ENCODE measurements at regions not wholly inside any gene's neighbourhood (a gene's known extent, or its start where the extent isn't known, plus 50 kb on each side); places are given as distances from the start of the nearest gene placed in this dataset.
A peak's percentile ranks its signal among the peaks of the same experiment; 100 is the strongest.
"Not testable (repeated sequence)": the region's sequence is repeated elsewhere in the genome, so short reads cannot be mapped to it uniquely, and the experiment has no call there.

- not testable (repeated sequence) for ATAC-seq; H3K36me3 Mint-ChIP-seq (ENCODE audit: insufficient read depth); DNase-seq; H3K4me1 Mint-ChIP-seq (ENCODE audit: low read depth); H3K4me3 Mint-ChIP-seq; H3K9me3 Mint-ChIP-seq
- H3K27me3 Mint-ChIP-seq (ENCODE audit: low read depth): peaks cover 14% of the 10 kb centered on the region
These were observed 415.9 kb upstream of the HNRNPA3 start for GRCh38 chr2:176796677-176797076.

DNA sequence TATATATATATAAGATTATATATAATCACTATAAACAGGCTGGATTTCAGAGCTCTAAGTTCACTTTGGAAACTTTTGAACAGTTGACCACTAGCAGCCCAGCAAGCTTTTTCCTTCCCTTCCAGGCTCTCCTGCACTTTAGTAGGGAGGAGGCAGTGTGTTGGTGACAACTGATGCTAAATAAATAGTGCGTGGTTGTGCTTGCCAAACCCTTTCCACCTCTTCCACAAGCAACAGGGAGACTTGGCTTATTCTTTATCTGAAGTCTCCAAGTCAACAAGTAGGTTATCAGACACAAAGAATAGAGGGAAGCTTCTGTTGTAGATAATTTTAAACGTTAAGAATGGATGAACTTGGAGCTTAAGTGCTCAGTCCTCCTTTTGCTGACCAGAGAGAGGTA is 408.2 kb upstream of the HNRNPA3 start:
- no peaks in the 10 kb centered on the region for H3K36me3 Mint-ChIP-seq (ENCODE audit: insufficient read depth)
- no peak overlapping the region for H3K4me3 Mint-ChIP-seq
- DNase-seq: no peak
- ATAC-seq: no peak
- no peaks in the 10 kb centered on the region for H3K9me3 Mint-ChIP-seq
- H3K27me3 Mint-ChIP-seq (ENCODE audit: low read depth): no peaks in the 10 kb centered on the region
- no peaks in the 10 kb centered on the region for H3K4me1 Mint-ChIP-seq (ENCODE audit: low read depth)

DNA sequence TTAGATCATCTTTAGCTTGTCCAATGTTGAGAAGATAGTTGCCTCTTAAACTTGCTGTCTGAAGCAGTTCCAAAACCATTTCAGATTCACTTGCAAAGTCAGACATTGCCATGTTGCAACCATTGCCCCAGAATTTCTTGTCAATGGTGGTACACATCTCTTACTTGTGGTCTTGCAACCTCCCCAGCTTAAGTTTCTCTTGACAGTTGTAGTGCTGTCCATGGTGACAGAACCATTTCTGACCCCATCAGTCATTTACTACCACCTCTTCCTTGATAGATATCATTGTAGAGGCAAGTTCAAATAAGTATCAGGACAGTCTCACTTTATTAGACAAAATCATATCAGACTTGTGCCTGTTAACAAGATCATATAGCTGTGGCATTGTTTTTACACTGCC is 407.2 kb upstream of the HNRNPA3 start:
- no peak overlapping the region for H3K4me3 Mint-ChIP-seq
- no peaks in the 10 kb centered on the region for H3K36me3 Mint-ChIP-seq (ENCODE audit: insufficient read depth)
- ATAC-seq (no peak), DNase-seq (no peak)
- no peaks in the 10 kb centered on the region for H3K4me1 Mint-ChIP-seq (ENCODE audit: low read depth)
- H3K9me3 Mint-ChIP-seq: no peaks in the 10 kb centered on the region
- H3K27me3 Mint-ChIP-seq (ENCODE audit: low read depth): no peaks in the 10 kb centered on the region

- ATAC-seq (no peak), DNase-seq (no peak)
- no peak overlapping the region for H3K4me3 Mint-ChIP-seq
- no peaks in the 10 kb centered on the region for H3K27me3 Mint-ChIP-seq (ENCODE audit: low read depth)
- H3K9me3 Mint-ChIP-seq: no peaks in the 10 kb centered on the region
- no peaks in the 10 kb centered on the region for H3K36me3 Mint-ChIP-seq (ENCODE audit: insufficient read depth)
- peaks cover 9% of the 10 kb centered on the region for H3K4me1 Mint-ChIP-seq (ENCODE audit: low read depth)
These were observed 400.3 kb upstream of the HNRNPA3 start for GRCh38 chr2:176812246-176812775.

- H3K4me1 Mint-ChIP-seq (ENCODE audit: low read depth): peaks cover 9% of the 10 kb centered on the region
- H3K9me3 Mint-ChIP-seq: no peaks in the 10 kb centered on the region
- no peaks in the 10 kb centered on the region for H3K36me3 Mint-ChIP-seq (ENCODE audit: insufficient read depth)
- no peaks in the 10 kb centered on the region for H3K27me3 Mint-ChIP-seq (ENCODE audit: low read depth)
- DNase-seq: no peak
- no peak for ATAC-seq
- no peak overlapping the region for H3K4me3 Mint-ChIP-seq
These were observed 399.4 kb upstream of the HNRNPA3 start for GRCh38 chr2:176813156-176813555.

DNA sequence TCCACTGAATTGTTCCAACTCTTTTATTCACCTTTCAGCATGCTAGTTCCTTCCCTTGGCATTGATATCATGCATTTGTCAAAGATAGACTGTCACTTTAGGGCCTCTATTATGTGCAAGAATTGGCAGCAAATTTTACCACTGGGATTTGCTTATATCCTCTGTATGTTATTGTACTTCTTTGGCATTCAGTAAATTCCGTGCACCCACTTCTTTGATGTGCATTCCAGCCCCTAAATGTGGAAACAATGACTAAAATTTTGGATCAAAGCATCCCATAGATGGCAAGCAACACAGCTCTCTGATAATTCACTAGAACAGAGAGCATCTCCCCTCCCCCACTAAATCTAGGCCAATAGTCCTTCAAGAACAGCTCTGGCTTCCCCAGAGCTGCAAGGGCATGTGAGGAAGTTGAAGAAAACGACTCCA is 399.0 kb upstream of the HNRNPA3 start:
- no peaks in the 10 kb centered on the region for H3K36me3 Mint-ChIP-seq (ENCODE audit: insufficient read depth)
- H3K4me3 Mint-ChIP-seq: no peak overlapping the region
- H3K4me1 Mint-ChIP-seq (ENCODE audit: low read depth): peaks cover 9% of the 10 kb centered on the region
- H3K9me3 Mint-ChIP-seq: no peaks in the 10 kb centered on the region
- DNase-seq (no peak), ATAC-seq (no peak)
- no peaks in the 10 kb centered on the region for H3K27me3 Mint-ChIP-seq (ENCODE audit: low read depth)

- Mint-ChIP-seq H3K9me3 (no peaks in the 10 kb centered on the region), H3K4me1 (ENCODE audit: low read depth) (peaks cover 9% of the 10 kb centered on the region), H3K27me3 (ENCODE audit: low read depth) (no peaks in the 10 kb centered on the region), H3K36me3 (ENCODE audit: insufficient read depth) (no peaks in the 10 kb centered on the region), H3K4me3 (no peak overlapping the region)
- no peak for ATAC-seq
- no peak for DNase-seq
These were observed 398.3 kb upstream of the HNRNPA3 start for GRCh38 chr2:176814274-176814673.

- no peaks in the 10 kb centered on the region for H3K27me3 Mint-ChIP-seq (ENCODE audit: low read depth)
- ATAC-seq (peak; percentile 61 to 70), DNase-seq (no peak)
- no peaks in the 10 kb centered on the region for H3K9me3 Mint-ChIP-seq
- peaks cover 9% of the 10 kb centered on the region for H3K4me1 Mint-ChIP-seq (ENCODE audit: low read depth)
- H3K36me3 Mint-ChIP-seq (ENCODE audit: insufficient read depth): no peaks in the 10 kb centered on the region
- no peak overlapping the region for H3K4me3 Mint-ChIP-seq
These were observed 397.7 kb upstream of the HNRNPA3 start for GRCh38 chr2:176814740-176815367.

GRCh38 chr2:176817061-176817565 is 395.5 kb upstream of the HNRNPA3 start:
- H3K36me3 Mint-ChIP-seq (ENCODE audit: insufficient read depth): no peaks in the 10 kb centered on the region
- no peaks in the 10 kb centered on the region for H3K9me3 Mint-ChIP-seq

DNA sequence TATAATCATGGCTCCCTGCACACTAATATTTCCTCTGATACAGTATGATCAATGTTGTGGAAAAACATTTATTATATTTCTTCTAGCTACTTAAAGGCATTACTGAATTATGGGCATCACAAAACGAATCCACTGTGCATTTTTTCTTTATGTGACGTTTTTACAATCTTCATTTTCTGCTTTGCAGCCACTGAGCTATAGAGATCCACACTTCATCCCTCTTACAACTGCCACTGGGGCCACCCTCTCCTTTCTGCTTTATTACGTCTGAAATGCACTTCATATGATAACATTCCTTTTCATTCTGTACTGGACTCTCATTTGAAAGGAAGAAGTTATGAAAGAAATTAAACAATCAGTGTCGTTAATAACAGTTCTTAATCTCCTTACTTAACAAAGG is 394.5 kb upstream of the HNRNPA3 start:
- Mint-ChIP-seq H3K9me3 (no peaks in the 10 kb centered on the region), H3K36me3 (ENCODE audit: insufficient read depth) (no peaks in the 10 kb centered on the region), H3K27me3 (ENCODE audit: low read depth) (no peaks in the 10 kb centered on the region), H3K4me1 (ENCODE audit: low read depth) (peaks cover 9% of the 10 kb centered on the region), H3K4me3 (no peak overlapping the region)
- DNase-seq (no peak), ATAC-seq (no peak)

More at GRCh38 chr2:176817061-176817565, 395.5 kb upstream of the HNRNPA3 start:
- ATAC-seq (peak; percentile 75 to 76), DNase-seq (no peak)
- H3K4me3 Mint-ChIP-seq: no peak overlapping the region
- no peaks in the 10 kb centered on the region for H3K27me3 Mint-ChIP-seq (ENCODE audit: low read depth)
- peaks cover 9% of the 10 kb centered on the region for H3K4me1 Mint-ChIP-seq (ENCODE audit: low read depth)

DNA sequence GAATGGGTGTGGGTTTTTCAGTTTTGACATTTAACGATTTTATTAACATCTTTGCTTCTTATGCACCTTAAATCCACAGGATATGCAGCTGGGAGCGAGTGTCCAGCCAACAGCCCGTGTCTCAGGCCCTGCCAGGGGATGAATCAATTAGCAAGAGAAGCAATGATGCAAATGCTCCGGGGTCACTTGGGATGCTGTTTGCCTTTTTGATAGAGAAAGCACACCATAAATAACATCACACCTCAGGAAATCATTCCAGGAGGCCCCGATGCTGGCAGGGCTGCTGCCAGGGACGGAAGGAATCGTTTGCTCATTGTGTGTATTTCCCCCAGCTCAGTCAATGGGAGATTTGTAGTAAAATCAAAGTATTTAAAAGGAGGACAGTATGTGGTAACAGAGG is 394.0 kb upstream of the HNRNPA3 start:
- Mint-ChIP-seq H3K4me3 (no peak overlapping the region), H3K9me3 (no peaks in the 10 kb centered on the region), H3K4me1 (ENCODE audit: low read depth) (peaks cover 9% of the 10 kb centered on the region), H3K27me3 (ENCODE audit: low read depth) (no peaks in the 10 kb centered on the region), H3K36me3 (ENCODE audit: insufficient read depth) (no peaks in the 10 kb centered on the region)
- DNase-seq (no peak), ATAC-seq (no peak)

DNA sequence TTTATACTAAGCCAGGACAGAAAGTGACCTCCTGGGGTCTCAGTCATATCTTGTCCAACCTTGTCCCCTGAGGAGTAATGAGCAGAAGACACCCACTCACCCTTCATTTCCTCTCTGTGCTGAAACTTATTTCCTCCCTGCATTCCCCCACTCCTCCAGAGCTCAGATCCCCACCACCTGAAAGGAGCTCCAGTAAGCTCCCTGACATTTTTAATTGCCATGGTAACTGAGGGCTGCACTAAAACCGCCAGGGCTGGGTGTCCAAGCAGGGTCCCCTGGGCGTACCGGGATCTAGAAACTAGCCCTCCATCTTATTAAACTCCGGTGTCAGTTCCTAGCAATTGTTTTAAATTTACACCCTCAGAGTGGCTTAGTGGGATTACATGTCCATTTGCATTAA is 393.3 kb upstream of the HNRNPA3 start:
- no peak for DNase-seq
- Mint-ChIP-seq H3K36me3 (ENCODE audit: insufficient read depth) (no peaks in the 10 kb centered on the region), H3K4me1 (ENCODE audit: low read depth) (peaks cover 11% of the 10 kb centered on the region), H3K9me3 (no peaks in the 10 kb centered on the region), H3K27me3 (ENCODE audit: low read depth) (no peaks in the 10 kb centered on the region), H3K4me3 (no peak overlapping the region)
- ATAC-seq: no peak

DNA sequence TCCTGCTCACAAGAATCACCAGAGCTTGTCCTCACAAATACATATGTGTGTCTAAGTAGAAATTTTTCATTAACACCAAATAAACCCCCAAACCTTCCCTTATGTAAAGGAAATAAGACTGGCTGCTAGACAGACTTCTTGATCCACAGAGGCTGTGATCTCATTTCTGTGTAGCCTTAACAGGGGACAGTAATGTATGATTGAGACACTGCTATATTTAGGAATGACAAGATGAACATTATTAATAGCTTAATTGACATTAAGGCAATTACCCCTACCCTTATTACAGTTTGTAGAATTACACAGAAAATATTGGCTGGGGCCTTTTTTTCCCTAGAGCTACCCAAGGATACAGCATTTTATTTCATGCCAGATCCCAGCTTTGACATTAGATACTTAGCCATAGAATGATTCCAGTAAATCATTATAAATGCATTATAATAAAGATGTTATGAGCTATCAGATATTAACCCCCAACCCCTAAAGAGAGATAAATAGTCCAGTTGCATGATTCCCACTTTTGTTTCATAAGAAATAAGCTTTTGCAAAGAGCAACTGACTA is 392.1 kb upstream of the HNRNPA3 start:
- H3K4me1 Mint-ChIP-seq (ENCODE audit: low read depth): peaks cover 16% of the 10 kb centered on the region

DNA sequence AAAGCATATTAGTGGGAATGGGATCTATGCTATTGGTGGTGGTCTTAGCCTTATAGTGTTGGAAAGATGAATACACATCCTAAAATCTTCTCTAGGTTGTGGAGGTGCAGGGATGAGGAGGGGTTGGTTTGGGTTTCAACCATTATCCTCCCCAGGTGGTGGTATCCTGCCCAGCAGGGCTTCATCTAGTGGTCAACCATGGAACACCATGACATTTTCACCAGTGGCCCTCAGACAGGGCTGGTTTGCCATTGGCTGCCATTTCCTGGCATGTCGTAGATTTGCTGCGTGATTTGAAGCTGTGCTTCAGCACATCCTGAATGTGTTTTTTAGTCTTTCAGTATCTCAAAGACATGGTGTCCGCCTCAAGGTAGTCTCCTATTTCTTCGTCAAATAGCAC is 391.2 kb upstream of the HNRNPA3 start:
- DNase-seq (no peak), ATAC-seq (no peak)
- Mint-ChIP-seq H3K9me3 (no peaks in the 10 kb centered on the region), H3K4me1 (ENCODE audit: low read depth) (peaks cover 20% of the 10 kb centered on the region), H3K27me3 (ENCODE audit: low read depth) (no peaks in the 10 kb centered on the region), H3K36me3 (ENCODE audit: insufficient read depth) (no peaks in the 10 kb centered on the region), H3K4me3 (no peak overlapping the region)

More for the DNA sequence above, 392.1 kb upstream of the HNRNPA3 start:
- H3K27me3 Mint-ChIP-seq (ENCODE audit: low read depth): no peaks in the 10 kb centered on the region
- H3K4me3 Mint-ChIP-seq: no peak overlapping the region
- H3K9me3 Mint-ChIP-seq: no peaks in the 10 kb centered on the region
- DNase-seq: no peak
- no peak for ATAC-seq
- H3K36me3 Mint-ChIP-seq (ENCODE audit: insufficient read depth): no peaks in the 10 kb centered on the region

GRCh38 chr2:176822060-176822459 is 390.5 kb upstream of the HNRNPA3 start:
- H3K27me3 Mint-ChIP-seq (ENCODE audit: low read depth): no peaks in the 10 kb centered on the region
- DNase-seq (no peak), ATAC-seq (no peak)
- H3K4me3 Mint-ChIP-seq: no peak overlapping the region
- no peaks in the 10 kb centered on the region for H3K36me3 Mint-ChIP-seq (ENCODE audit: insufficient read depth)
- peaks cover 27% of the 10 kb centered on the region for H3K4me1 Mint-ChIP-seq (ENCODE audit: low read depth)
- H3K9me3 Mint-ChIP-seq: no peaks in the 10 kb centered on the region
